H9 (cell line): ENCODE measurements at regions not wholly inside any gene's neighbourhood (a gene's known extent, or its start where the extent isn't known, plus 50 kb on each side); places are given as distances from the start of the nearest gene placed in this dataset.

Source experiments
- DNase-seq: peaks from one replicate; pipeline ENCODE4 v3.0.0-alpha.2; 2017
- H2AFZ ChIP-seq: one replicate; pipeline ENCODE4 v1.6.1; 2013; ENCODE audit warnings: mild to moderate bottlenecking, low read length, control low read depth, moderate library complexity
- H2AK5ac ChIP-seq: 2 replicates; pipeline ENCODE4 v1.6.1; 2013; ENCODE audit warnings: low read length, control low read depth, mixed read lengths; ENCODE audit not compliant: insufficient read length
- H2BK120ac ChIP-seq: one replicate; pipeline ENCODE4 v1.6.1; 2013; ENCODE audit warnings: low read depth, mild to moderate bottlenecking, low read length, control low read depth, inconsistent platforms; ENCODE audit not compliant: poor library complexity, severe bottlenecking
- H2BK12ac ChIP-seq: 2 replicates; pipeline ENCODE4 v1.6.1; 2013; ENCODE audit warnings: low read length, control low read depth, mixed read lengths, low read depth; ENCODE audit not compliant: insufficient read length
- H2BK15ac ChIP-seq: 2 replicates; pipeline ENCODE4 v1.6.1; 2013; ENCODE audit warnings: low read depth, low read length, control low read depth
- H2BK20ac ChIP-seq: one replicate; pipeline ENCODE4 v1.6.1; 2013; ENCODE audit warnings: low read depth, mild to moderate bottlenecking, low read length, control low read depth, inconsistent platforms; ENCODE audit not compliant: poor library complexity, severe bottlenecking
- H2BK5ac ChIP-seq: 2 replicates; pipeline ENCODE4 v1.6.1; 2013; ENCODE audit warnings: low read length, control low read depth, mixed read lengths; ENCODE audit not compliant: insufficient read length
- H3K14ac ChIP-seq: 2 replicates; pipeline ENCODE4 v1.6.1; 2013; ENCODE audit warnings: low read length, control low read depth; ENCODE audit not compliant: insufficient read depth
- H3K18ac ChIP-seq: 2 replicates; pipeline ENCODE4 v1.6.1; 2013; ENCODE audit warnings: low read depth, mild to moderate bottlenecking, mixed read lengths, low read length, control low read depth; ENCODE audit not compliant: insufficient read length
- H3K23ac ChIP-seq: 2 replicates; pipeline ENCODE4 v1.6.1; 2013; ENCODE audit warnings: low read length, control low read depth, mixed read lengths, low read depth; ENCODE audit not compliant: insufficient read length
- H3K23me2 ChIP-seq: 2 replicates; pipeline ENCODE4 v1.6.1; 2013; ENCODE audit warnings: low read depth, mild to moderate bottlenecking, mixed read lengths, low read length, control low read depth; ENCODE audit not compliant: insufficient read length, poor library complexity, severe bottlenecking
- H3K27ac ChIP-seq: 2 replicates; pipeline ENCODE4 v1.5.1; 2013; ENCODE audit warnings: low read length, control low read depth, mixed read lengths, low read depth; ENCODE audit not compliant: insufficient read length
- H3K27me3 ChIP-seq: 2 replicates; pipeline ENCODE4 v1.6.1; 2013; ENCODE audit warnings: low read length, control low read depth, inconsistent platforms; ENCODE audit not compliant: insufficient read depth
- H3K4ac ChIP-seq: 2 replicates; pipeline ENCODE4 v1.6.1; 2013; ENCODE audit warnings: low read depth, mild to moderate bottlenecking, control low read depth, inconsistent platforms, low read length, moderate library complexity
- H3K4me1 ChIP-seq: 2 replicates; pipeline ENCODE4 v1.6.1; 2013; ENCODE audit warnings: low read length, control low read depth, inconsistent platforms; ENCODE audit not compliant: insufficient read depth
- H3K4me2 ChIP-seq: 2 replicates; pipeline ENCODE4 v1.6.1; 2013; ENCODE audit warnings: low read length, control low read depth, mixed read lengths; ENCODE audit not compliant: insufficient read length, insufficient read depth
- H3K56ac ChIP-seq: 2 replicates; pipeline ENCODE4 v1.6.1; 2013; ENCODE audit warnings: low read depth, mild to moderate bottlenecking, mixed read lengths, low read length, control low read depth; ENCODE audit not compliant: insufficient read length
- H3K79me1 ChIP-seq: 2 replicates; pipeline ENCODE4 v1.6.1; 2013; ENCODE audit warnings: low read depth, mild to moderate bottlenecking, moderate library complexity, low read length, control low read depth, inconsistent platforms; ENCODE audit not compliant: insufficient read depth, poor library complexity, severe bottlenecking
- H3K79me2 ChIP-seq: 2 replicates; pipeline ENCODE4 v1.6.1; 2013; ENCODE audit warnings: low read length, control low read depth, inconsistent platforms; ENCODE audit not compliant: insufficient read depth
- H3K9ac ChIP-seq: 2 replicates; pipeline ENCODE4 v1.6.1; 2013; ENCODE audit warnings: low read length, control low read depth, mixed read lengths; ENCODE audit not compliant: insufficient read length; ENCODE audit errors: extremely low read depth
- H3K9me3 ChIP-seq: one replicate; pipeline ENCODE4 v1.6.1; 2013; ENCODE audit warnings: low read depth, low read length, inconsistent platforms; ENCODE audit not compliant: control insufficient read depth
- H3T11ph ChIP-seq: one replicate; pipeline ENCODE4 v1.6.1; 2013; ENCODE audit warnings: mild to moderate bottlenecking, low read length, control low read depth, inconsistent platforms
- H4K20me1 ChIP-seq: one replicate; pipeline ENCODE4 v1.6.1; 2013; ENCODE audit not compliant: control insufficient read depth, insufficient read length, insufficient read depth
- H4K5ac ChIP-seq: 2 replicates; pipeline ENCODE4 v1.6.1; 2013; ENCODE audit warnings: low read depth, mild to moderate bottlenecking, mixed read lengths, low read length, control low read depth; ENCODE audit not compliant: insufficient read length
- H4K8ac ChIP-seq: replicated peaks from 2 replicates; pipeline ENCODE4 v1.6.1; 2013; ENCODE audit warnings: low read length, control low read depth, mixed read lengths, low read depth; ENCODE audit not compliant: insufficient read length
- H4K91ac ChIP-seq: 2 replicates; pipeline ENCODE4 v1.6.1; 2013; ENCODE audit warnings: low read depth, mild to moderate bottlenecking, moderate library complexity, mixed read lengths, low read length, control low read depth; ENCODE audit not compliant: insufficient read length
- H3K27ac Mint-ChIP-seq, 3 experiments: 2 replicates in 2 of 3; 3 replicates in 1 of 3; pipeline ENCODE4 v1.8.0; 2020 to 2021; ENCODE audit warnings: mixed read lengths in 3 of 3, mild to moderate bottlenecking in 1 of 3, moderate library complexity in 1 of 3
- H3K27me3 Mint-ChIP-seq: 2 replicates; pipeline ENCODE4 v1.8.0; 2021; ENCODE audit warnings: low read depth, mild to moderate bottlenecking, moderate library complexity, mixed read lengths
- H3K36me3 Mint-ChIP-seq, 3 experiments: 2 replicates in 2 of 3; 3 replicates in 1 of 3; pipeline ENCODE4 v1.8.0; 2020 to 2021; ENCODE audit warnings: low read depth in 3 of 3, mixed read lengths in 3 of 3; ENCODE audit not compliant: insufficient read depth in 1 of 3
- H3K4me1 Mint-ChIP-seq, 2 experiments: 2 replicates each; pipeline ENCODE4 v1.8.0; 2020; ENCODE audit warnings: mixed read lengths in 2 of 2
- H3K4me3 Mint-ChIP-seq, 2 experiments: 2 replicates in 1 of 2; 3 replicates in 1 of 2; pipeline ENCODE4 v1.8.0; 2020 to 2021; ENCODE audit warnings: mild to moderate bottlenecking in 2 of 2, mixed read lengths in 2 of 2, moderate library complexity in 1 of 2
- H3K9me3 Mint-ChIP-seq, 2 experiments: 2 replicates in 1 of 2; 3 replicates in 1 of 2; pipeline ENCODE4 v1.8.0; 2020; ENCODE audit warnings: mild to moderate bottlenecking in 2 of 2, mixed read lengths in 2 of 2, moderate library complexity in 1 of 2
- WGBS: extraction: QIAGEN DNeasy Blood & Tissue Kit; methylation state at CpG from one replicate; pipeline ENCODE4 v1.1.7; 2013; ENCODE audit warnings: missing lambda C conversion rate, low lambda C conversion rate, mixed read lengths; ENCODE audit not compliant: insufficient read length; ENCODE audit errors: extremely low coverage; 5-methylcytosine and 5-hydroxymethylcytosine counted together
- TF ChIP-seq, protein P1 (sequence below): fragments of 200-600 bp; sonication (generic); conservative IDR thresholded peaks from 3 replicates; pipeline ENCODE4 v1.8.0; 2021; ENCODE audit warnings: antibody characterized with exemption, mild to moderate bottlenecking

DNA sequence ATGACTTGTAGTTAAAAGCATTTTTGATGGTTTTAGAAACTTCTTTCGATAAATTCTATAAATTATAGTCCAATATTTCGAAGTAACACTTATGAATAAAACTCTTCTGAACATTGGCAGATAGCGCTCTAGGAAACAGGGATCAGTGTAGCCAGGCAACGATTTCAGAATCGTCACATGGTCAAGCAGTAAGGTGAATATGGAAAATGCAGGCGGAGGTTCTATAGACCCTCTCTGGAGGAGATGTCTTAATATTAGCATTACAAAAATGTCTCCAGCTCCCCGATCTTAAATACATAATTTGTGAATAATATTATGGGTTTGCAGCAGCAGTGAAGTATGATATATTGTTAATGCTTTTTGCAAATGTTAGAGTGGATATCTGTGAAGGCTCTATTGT is 310.3 kb downstream of the SS18 start:
- Histone ChIP-seq H3K27ac (no peak overlapping the region), H3T11ph (no peak overlapping the region), H3K23ac (no peak overlapping the region), H3K23me2 (no peaks in the 10 kb centered on the region), H2BK15ac (no peak overlapping the region), H3K18ac (no peak overlapping the region), H3K4me2 (no peak overlapping the region), H3K27me3 (no peaks in the 10 kb centered on the region), H4K5ac (no peak overlapping the region), H2AK5ac (no peak overlapping the region), H3K9me3 (no peaks in the 10 kb centered on the region), H2BK20ac (no peak overlapping the region), H3K79me2 (no peaks in the 10 kb centered on the region), H2AFZ (no peak overlapping the region), H3K4me1 (no peaks in the 10 kb centered on the region), H3K79me1 (no peaks in the 10 kb centered on the region), H2BK120ac (no peak overlapping the region), H4K20me1 (no peaks in the 10 kb centered on the region), H2BK12ac (no peak overlapping the region), H3K4ac (no peak overlapping the region), H4K91ac (no peak overlapping the region), H2BK5ac (no peak overlapping the region), H3K56ac (no peak overlapping the region), H3K14ac (no peak overlapping the region), H3K9ac (no peak overlapping the region), H4K8ac (no peak overlapping the region)
- no peak overlapping the region for H3K4me3 Mint-ChIP-seq
- no peak overlapping the region for H3K27ac Mint-ChIP-seq
- no peaks in the 10 kb centered on the region for H3K36me3 Mint-ChIP-seq
- DNase-seq, result no peak
- TF ChIP-seq, protein P1, sequence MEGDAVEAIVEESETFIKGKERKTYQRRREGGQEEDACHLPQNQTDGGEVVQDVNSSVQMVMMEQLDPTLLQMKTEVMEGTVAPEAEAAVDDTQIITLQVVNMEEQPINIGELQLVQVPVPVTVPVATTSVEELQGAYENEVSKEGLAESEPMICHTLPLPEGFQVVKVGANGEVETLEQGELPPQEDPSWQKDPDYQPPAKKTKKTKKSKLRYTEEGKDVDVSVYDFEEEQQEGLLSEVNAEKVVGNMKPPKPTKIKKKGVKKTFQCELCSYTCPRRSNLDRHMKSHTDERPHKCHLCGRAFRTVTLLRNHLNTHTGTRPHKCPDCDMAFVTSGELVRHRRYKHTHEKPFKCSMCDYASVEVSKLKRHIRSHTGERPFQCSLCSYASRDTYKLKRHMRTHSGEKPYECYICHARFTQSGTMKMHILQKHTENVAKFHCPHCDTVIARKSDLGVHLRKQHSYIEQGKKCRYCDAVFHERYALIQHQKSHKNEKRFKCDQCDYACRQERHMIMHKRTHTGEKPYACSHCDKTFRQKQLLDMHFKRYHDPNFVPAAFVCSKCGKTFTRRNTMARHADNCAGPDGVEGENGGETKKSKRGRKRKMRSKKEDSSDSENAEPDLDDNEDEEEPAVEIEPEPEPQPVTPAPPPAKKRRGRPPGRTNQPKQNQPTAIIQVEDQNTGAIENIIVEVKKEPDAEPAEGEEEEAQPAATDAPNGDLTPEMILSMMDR, result no peak
- H3K9me3 Mint-ChIP-seq, result no peaks in the 10 kb centered on the region
- WGBS, result no CpG with 5 or more reads among the region's 7 CpGs
- no peaks in the 10 kb centered on the region for H3K4me1 Mint-ChIP-seq
- H3K27me3 Mint-ChIP-seq, result no peaks in the 10 kb centered on the region
